A673 (cell line): ENCODE measurements at regions not wholly inside any gene's neighbourhood (a gene's known extent, or its start where the extent isn't known, plus 50 kb on each side); places are given as distances from the start of the nearest gene placed in this dataset.

ENCODE experiments used
- BruUV-seq: library from RNA; stranded (reverse); fragments of 400-500 nt; replicated peaks from 2 replicates; lab custom pipeline; 2021; lab: Mats Ljungman, UMichigan
- CTCF ChIA-PET: fragments of 300-600 bp; sonication (Branson Sonifier 250); formaldehyde crosslinking; loops from one replicate; lab custom pipeline; 2022; ENCODE audit warnings: antibody characterized with exemption; lab: Charles Lee
- POLR2A ChIA-PET: fragments of 300-600 bp; sonication (Branson Sonifier 250); formaldehyde crosslinking; loops from one replicate; lab custom pipeline; 2022; ENCODE audit warnings: antibody characterized with exemption; ENCODE audit not compliant: low non-redundant PET; lab: Charles Lee
- DNase-seq: peaks from one replicate; pipeline ENCODE4 v3.0.0-alpha.2; 2015; ENCODE audit warnings: low spot score
- H3K27ac ChIP-seq: fragments of 200-600 bp; sonication (generic); 2 replicates; pipeline ENCODE4 v1.5.1; 2016; ENCODE audit warnings: mixed run types, low read depth, mild to moderate bottlenecking, mixed read lengths, antibody characterized with exemption, low read length; ENCODE audit not compliant: poor library complexity, severe bottlenecking
- H3K27me3 ChIP-seq: fragments of 200-600 bp; sonication (generic); replicated peaks from 2 replicates; pipeline ENCODE4 v1.6.1; 2017; ENCODE audit warnings: mixed run types, low read depth, mild to moderate bottlenecking, mixed read lengths, antibody characterized with exemption, low read length; ENCODE audit not compliant: insufficient read depth, poor library complexity
- H3K36me3 ChIP-seq: fragments of 200-600 bp; sonication (generic); 2 replicates; pipeline ENCODE4 v1.6.1; 2016; ENCODE audit warnings: mixed run types, mild to moderate bottlenecking, mixed read lengths, antibody characterized with exemption, low read length; ENCODE audit not compliant: insufficient read depth, poor library complexity, severe bottlenecking
- H3K4me1 ChIP-seq: fragments of 200-600 bp; sonication (generic); 2 replicates; pipeline ENCODE4 v1.6.1; 2017; ENCODE audit warnings: mixed run types, mild to moderate bottlenecking, mixed read lengths, antibody characterized with exemption, low read length; ENCODE audit not compliant: insufficient read depth, poor library complexity, severe bottlenecking
- H3K4me3 ChIP-seq: fragments of 200-600 bp; sonication (generic); 2 replicates; pipeline ENCODE4 v1.5.1; 2016; ENCODE audit warnings: low read depth, mixed run types, mild to moderate bottlenecking, mixed read lengths, low read length; ENCODE audit not compliant: poor library complexity, severe bottlenecking
- H3K9me3 ChIP-seq: fragments of 200-600 bp; sonication (generic); 2 replicates; pipeline ENCODE4 v1.6.1; 2016; ENCODE audit warnings: mixed run types, low read depth, mild to moderate bottlenecking, mixed read lengths, antibody characterized with exemption, low read length; ENCODE audit not compliant: poor library complexity, severe bottlenecking
- CTCF ChIP-seq: fragments of 300-800, 200-600 bp; sonication (generic); conservative IDR thresholded peaks from 2 replicates; pipeline ENCODE4 v1.5.1; 2017; ENCODE audit warnings: low read depth, mild to moderate bottlenecking, antibody characterized with exemption, low read length, moderate library complexity, mixed read lengths
- EZH2 ChIP-seq: fragments of 200-600 bp; sonication (generic); IDR thresholded peaks from 2 replicates; pipeline ENCODE4 v1.6.1; 2017; ENCODE audit warnings: borderline replicate concordance, low read depth, mild to moderate bottlenecking, mixed read lengths, antibody characterized with exemption, low read length; ENCODE audit not compliant: poor library complexity, severe bottlenecking
- intact Hi-C: fragments of 100-400 bp; cut with micrococcal nuclease; formaldehyde crosslinking; loops from one replicate; pipeline ENCODE4 v1.10.0; 2022; ENCODE audit not compliant: unreplicated experiment

GRCh38 chr13:103958691-103959090 is 892.5 kb upstream of the SLC10A2 start:
- BruUV-seq, result no TSS peak
- CTCF ChIA-PET, result no interaction called here
- TF ChIP-seq CTCF (no peak), EZH2 (no peak)

GRCh38 chr13:103957939-103958338 is 891.7 kb upstream of the SLC10A2 start:
- no peaks in the 10 kb centered on the region for H3K9me3 ChIP-seq
- POLR2A ChIA-PET, result no interaction called here
- no TSS peak for BruUV-seq
- H3K27me3 ChIP-seq, result no peaks in the 10 kb centered on the region
- intact Hi-C loops, result no loop called here
- CTCF ChIA-PET, result no interaction called here
- no peak overlapping the region for H3K27ac ChIP-seq
- no peak overlapping the region for H3K4me3 ChIP-seq
- TF ChIP-seq CTCF (no peak), EZH2 (no peak)
- DNase-seq, result no peak
- H3K36me3 ChIP-seq, result no peaks in the 10 kb centered on the region
- H3K4me1 ChIP-seq, result no peaks in the 10 kb centered on the region

More at GRCh38 chr13:103958691-103959090, 892.5 kb upstream of the SLC10A2 start:
- POLR2A ChIA-PET, result no interaction called here
- H3K36me3 ChIP-seq, result no peaks in the 10 kb centered on the region
- no peaks in the 10 kb centered on the region for H3K9me3 ChIP-seq
- H3K27ac ChIP-seq, result no peak overlapping the region
- no peaks in the 10 kb centered on the region for H3K27me3 ChIP-seq
- no peak overlapping the region for H3K4me3 ChIP-seq
- no peak for DNase-seq
- H3K4me1 ChIP-seq, result no peaks in the 10 kb centered on the region
- intact Hi-C loops, result no loop called here

GRCh38 chr13:103953859-103954258 is 887.6 kb upstream of the SLC10A2 start:
- H3K4me3 ChIP-seq, result no peak overlapping the region
- no peak for DNase-seq
- TF ChIP-seq CTCF (no peak), EZH2 (no peak)

More at GRCh38 chr13:103953859-103954258, 887.6 kb upstream of the SLC10A2 start:
- no peaks in the 10 kb centered on the region for H3K9me3 ChIP-seq
- no peaks in the 10 kb centered on the region for H3K36me3 ChIP-seq
- H3K27ac ChIP-seq, result no peak overlapping the region
- intact Hi-C loops, result no loop called here
- CTCF ChIA-PET, result no interaction called here
- H3K4me1 ChIP-seq, result no peaks in the 10 kb centered on the region
- H3K27me3 ChIP-seq, result no peaks in the 10 kb centered on the region
- POLR2A ChIA-PET, result no interaction called here
- no TSS peak for BruUV-seq
